ENCODE measurements at regions not wholly inside any gene's neighbourhood (a gene's known extent, or its start where the extent isn't known, plus 50 kb on each side); places are given as distances from the start of the nearest gene placed in this dataset.

- Histone ChIP-seq H3K4me1 (peaks cover 23% of the 10 kb centered on the region), H3K27ac (replicated peaks) (no peak overlapping the region), H3K27me3 (ENCODE audit: low read depth) (no peaks in the 10 kb centered on the region), H3K4me3 (no peak overlapping the region), H3K36me3 (peaks cover 7% of the 10 kb centered on the region), H3K9me3 (replicated peaks) (peaks cover 24% of the 10 kb centered on the region)
- intact Hi-C loops (cut with micrococcal nuclease) = no loop called here
- TF ChIP-seq CTCF (IDR thresholded peaks at IDR 0.05; ENCODE audit: borderline replicate concordance) = no peak
- DNase-seq = no peak
Observed at GRCh38 chr7:16353226-16353625, 68.1 kb downstream of the CRPPA start.

- intact Hi-C loops (cut with micrococcal nuclease) = no loop called here
- H3K36me3 ChIP-seq = peaks cover 7% of the 10 kb centered on the region
- H3K4me1 ChIP-seq = peaks cover 29% of the 10 kb centered on the region
- no peaks in the 10 kb centered on the region for H3K27me3 ChIP-seq (ENCODE audit: low read depth)
- no peak for TF ChIP-seq CTCF (IDR thresholded peaks at IDR 0.05; ENCODE audit: borderline replicate concordance)
- no peak overlapping the region for H3K27ac ChIP-seq (replicated peaks)
- peaks cover 24% of the 10 kb centered on the region for H3K9me3 ChIP-seq (replicated peaks)
- no peak for DNase-seq
- no peak overlapping the region for H3K4me3 ChIP-seq
Observed at GRCh38 chr7:16350634-16351033, 70.7 kb downstream of the CRPPA start.

GRCh38 chr7:16348251-16348650 lies 73.1 kb downstream of the CRPPA start:
- Histone ChIP-seq H3K27me3 (ENCODE audit: low read depth) (no peaks in the 10 kb centered on the region), H3K4me1 (peaks cover 32% of the 10 kb centered on the region), H3K4me3 (no peak overlapping the region), H3K9me3 (replicated peaks) (peaks cover 39% of the 10 kb centered on the region), H3K36me3 (peaks cover 7% of the 10 kb centered on the region), H3K27ac (replicated peaks) (peak overlapping the region; percentile 49)
- no peak for DNase-seq
- intact Hi-C loops (cut with micrococcal nuclease) = no loop called here
- no peak for TF ChIP-seq CTCF (IDR thresholded peaks at IDR 0.05; ENCODE audit: borderline replicate concordance)

- DNase-seq = no peak
- Histone ChIP-seq H3K4me3 (no peak overlapping the region), H3K27me3 (ENCODE audit: low read depth) (no peaks in the 10 kb centered on the region), H3K4me1 (peaks cover 32% of the 10 kb centered on the region), H3K9me3 (replicated peaks) (peaks cover 39% of the 10 kb centered on the region), H3K27ac (replicated peaks) (peak overlapping the region; percentile 49), H3K36me3 (peaks cover 7% of the 10 kb centered on the region)
- no peak for TF ChIP-seq CTCF (IDR thresholded peaks at IDR 0.05; ENCODE audit: borderline replicate concordance)
- intact Hi-C loops (cut with micrococcal nuclease) = no loop called here
Observed at GRCh38 chr7:16347827-16348192, 73.5 kb downstream of the CRPPA start.

GRCh38 chr7:16347066-16347826 lies 74.1 kb downstream of the CRPPA start:
- no peaks in the 10 kb centered on the region for H3K27me3 ChIP-seq (ENCODE audit: low read depth)
- TF ChIP-seq CTCF (IDR thresholded peaks at IDR 0.05; ENCODE audit: borderline replicate concordance) = no peak
- H3K9me3 ChIP-seq (replicated peaks) = peaks cover 39% of the 10 kb centered on the region
- no peak for DNase-seq
- intact Hi-C loops (cut with micrococcal nuclease) = no loop called here
- H3K36me3 ChIP-seq = peaks cover 7% of the 10 kb centered on the region
- peaks cover 32% of the 10 kb centered on the region for H3K4me1 ChIP-seq
- H3K4me3 ChIP-seq = no peak overlapping the region
- peak overlapping the region; percentile 49 for H3K27ac ChIP-seq (replicated peaks)
